ENCODE measurements at regions not wholly inside any gene's neighbourhood (a gene's known extent, or its start where the extent isn't known, plus 50 kb on each side); places are given as distances from the start of the nearest gene placed in this dataset.
"Not testable (repeated sequence)": the region's sequence is repeated elsewhere in the genome, so short reads cannot be mapped to it uniquely, and the experiment has no call there.

DNA sequence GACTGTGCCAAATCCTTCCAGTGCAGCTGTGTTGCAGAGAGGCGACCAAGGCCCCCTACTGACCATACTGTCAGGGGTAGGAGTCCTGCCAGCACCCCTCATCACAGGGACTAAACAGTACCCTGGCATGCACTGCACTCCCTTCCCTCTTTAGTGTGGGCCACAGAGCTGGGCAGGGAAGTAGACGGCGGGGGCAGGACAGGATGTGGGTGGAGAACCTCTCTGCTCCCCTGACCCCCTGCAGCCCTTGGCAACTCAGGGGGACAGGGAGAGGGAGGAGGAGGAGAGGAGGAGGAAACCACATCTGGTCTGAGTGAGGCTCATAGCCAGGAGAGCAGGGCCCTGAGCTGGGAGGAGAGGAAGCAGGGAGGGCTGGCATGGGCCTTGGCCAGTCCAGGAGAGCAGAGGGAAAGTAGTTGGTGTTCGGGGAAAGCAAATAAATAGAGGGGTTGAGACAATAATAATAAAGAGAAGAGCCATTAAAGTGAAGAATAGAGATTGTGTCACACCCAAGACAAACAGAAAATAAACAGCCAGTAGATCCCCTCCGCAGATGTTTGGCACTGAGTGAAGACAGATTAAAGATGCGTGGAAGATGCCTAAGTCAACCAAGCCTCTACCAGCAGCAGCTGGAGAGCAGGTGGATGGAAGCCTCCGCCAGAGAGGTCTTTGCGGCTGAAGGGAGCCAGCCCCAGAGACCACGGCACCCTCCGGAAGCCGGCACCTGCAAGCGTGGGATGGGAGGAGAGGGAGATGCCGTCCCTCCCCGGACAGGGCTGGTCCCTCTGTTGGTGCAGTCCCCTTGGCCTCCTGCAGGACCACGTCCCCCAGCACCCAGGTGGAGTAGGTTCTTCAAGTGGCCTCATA lies 61.5 kb downstream of the RPUSD4 start:
- Histone ChIP-seq H3K4me1 (ENCODE audit: control insufficient read depth, insufficient read depth, low read length) (no peaks in the 10 kb centered on the region), H3K36me3 (ENCODE audit: insufficient read depth, low read length) (no peaks in the 10 kb centered on the region), H3K9me3 (replicated peaks; ENCODE audit: low read length) (no peaks in the 10 kb centered on the region), H3K27me3 (ENCODE audit: control insufficient read depth, insufficient read depth, low read length) (peaks cover 11% of the 10 kb centered on the region), H3K4me2 (ENCODE audit: low read length) (no peak overlapping the region), H3K4me3 (ENCODE audit: low read length) (no peak overlapping the region), H3K9ac (ENCODE audit: low read depth, low read length) (no peak overlapping the region)

DNA sequence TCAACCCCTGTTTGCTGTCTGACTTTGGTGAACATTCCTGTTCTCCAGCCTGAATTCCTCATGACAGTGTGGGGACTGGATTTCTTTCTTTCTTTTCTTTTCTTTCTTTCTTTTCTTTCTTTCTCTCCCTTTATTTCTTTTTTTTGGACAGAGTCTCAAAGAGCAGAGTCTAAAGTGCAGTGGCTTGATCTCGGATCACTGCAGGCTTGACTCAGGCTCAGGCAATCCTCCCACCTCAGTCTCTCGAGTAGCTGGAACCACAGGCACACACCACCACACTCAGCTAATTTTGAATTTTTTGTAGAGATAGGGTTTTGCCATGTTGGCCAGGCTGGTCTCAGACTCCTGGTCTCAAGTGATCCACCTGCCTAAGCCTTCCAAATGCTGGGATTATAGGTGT lies 63.1 kb downstream of the RPUSD4 start:
- H3K36me3 ChIP-seq (ENCODE audit: insufficient read depth, low read length) = no peaks in the 10 kb centered on the region
- H3K4me2 ChIP-seq (ENCODE audit: low read length) = no peak overlapping the region
- no peaks in the 10 kb centered on the region for H3K4me1 ChIP-seq (ENCODE audit: control insufficient read depth, insufficient read depth, low read length)
- peaks cover 11% of the 10 kb centered on the region for H3K27me3 ChIP-seq (ENCODE audit: control insufficient read depth, insufficient read depth, low read length)
- H3K9me3 ChIP-seq (replicated peaks; ENCODE audit: low read length) = no peaks in the 10 kb centered on the region
- no peak overlapping the region for H3K4me3 ChIP-seq (ENCODE audit: low read length)
- no peak overlapping the region for H3K9ac ChIP-seq (ENCODE audit: low read depth, low read length)

DNA sequence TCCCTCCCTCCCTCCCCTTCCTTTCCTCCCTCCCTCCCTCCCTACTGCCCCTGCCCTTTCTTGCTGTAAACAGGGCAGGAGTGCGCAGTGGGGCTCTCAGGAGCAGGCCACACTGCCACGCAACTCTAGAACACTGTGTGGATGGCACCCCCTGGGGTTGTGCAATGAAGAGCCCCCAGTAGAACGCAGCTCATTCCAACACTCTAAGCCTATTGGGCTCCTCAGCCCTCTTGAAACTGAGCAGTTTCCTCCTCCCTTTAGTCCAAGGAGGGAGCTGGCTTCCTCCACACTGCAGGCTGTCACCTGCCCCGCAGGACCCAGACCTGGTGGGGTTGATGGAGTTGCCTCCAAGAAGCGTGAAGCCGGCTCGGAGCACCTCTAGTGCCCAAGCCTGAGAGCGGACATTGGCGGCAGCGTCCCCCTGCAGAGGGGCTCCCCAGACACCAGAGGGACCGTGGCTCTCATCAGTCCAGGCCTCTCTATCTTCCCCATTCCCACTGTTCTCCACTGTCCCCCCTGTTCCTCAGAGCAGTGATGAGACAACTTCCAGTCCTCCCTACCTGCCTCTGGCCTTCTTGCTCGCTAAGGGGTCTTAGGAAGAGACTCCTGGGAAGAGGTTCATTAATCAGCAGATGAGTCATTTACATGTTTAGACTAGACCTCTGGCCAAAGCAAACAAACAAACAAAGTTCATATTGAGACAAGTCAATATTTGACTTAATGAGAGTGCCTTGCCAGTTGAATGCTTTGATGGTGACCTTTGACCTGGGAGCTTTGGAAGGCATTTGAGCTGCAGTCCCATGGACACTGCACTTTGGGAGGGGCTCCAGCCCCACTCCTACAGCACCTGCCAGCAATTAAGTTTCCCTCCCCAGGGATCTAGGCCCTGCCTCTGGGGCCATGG lies 64.0 kb downstream of the RPUSD4 start:
- Histone ChIP-seq H3K9me3 (replicated peaks; ENCODE audit: low read length) (no peaks in the 10 kb centered on the region), H3K4me1 (ENCODE audit: control insufficient read depth, insufficient read depth, low read length) (no peaks in the 10 kb centered on the region), H3K9ac (ENCODE audit: low read depth, low read length) (no peak overlapping the region), H3K36me3 (ENCODE audit: insufficient read depth, low read length) (no peaks in the 10 kb centered on the region), H3K4me2 (ENCODE audit: low read length) (no peak overlapping the region), H3K27me3 (ENCODE audit: control insufficient read depth, insufficient read depth, low read length) (peaks cover 13% of the 10 kb centered on the region), H3K4me3 (ENCODE audit: low read length) (no peak overlapping the region)

DNA sequence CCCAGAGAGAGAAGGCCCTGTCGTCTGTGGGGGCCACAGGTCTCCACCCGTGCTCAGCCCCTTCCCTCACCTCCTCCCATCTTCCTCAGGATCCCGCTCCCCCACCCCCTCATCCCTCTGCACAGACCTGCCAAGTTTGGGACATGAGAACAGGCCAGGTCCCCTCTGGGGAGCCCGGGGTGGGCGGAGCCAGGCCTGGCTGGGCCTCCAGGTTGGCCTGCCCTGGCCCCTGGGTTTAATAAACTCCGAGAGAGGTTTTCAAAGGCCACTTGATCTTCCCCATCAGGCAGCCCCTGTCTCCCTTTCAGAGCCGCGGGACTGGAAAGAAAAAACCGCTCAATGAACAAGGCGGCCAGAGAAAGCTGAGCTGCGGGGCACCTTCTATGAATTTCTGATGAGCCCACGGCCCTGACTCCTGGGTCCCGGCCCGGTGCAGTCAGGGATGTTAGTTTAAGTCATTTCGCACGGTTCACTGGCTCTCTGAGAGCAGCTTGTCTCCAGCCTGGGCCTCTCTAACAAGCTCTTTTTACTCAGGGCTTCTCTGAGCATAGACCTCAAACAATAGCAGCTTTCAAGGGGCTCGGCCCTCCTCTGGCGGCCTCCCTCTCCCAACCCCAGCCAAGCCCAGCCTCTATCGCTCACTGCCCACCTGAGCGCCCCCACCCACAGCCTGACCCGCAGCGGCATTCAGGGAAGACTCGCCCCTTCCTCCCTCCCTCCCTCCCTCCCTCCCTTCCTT lies 64.8 kb downstream of the RPUSD4 start:
- H3K36me3 ChIP-seq (ENCODE audit: insufficient read depth, low read length) = no peaks in the 10 kb centered on the region
- H3K4me2 ChIP-seq (ENCODE audit: low read length) = no peak overlapping the region
- peaks cover 13% of the 10 kb centered on the region for H3K27me3 ChIP-seq (ENCODE audit: control insufficient read depth, insufficient read depth, low read length)
- H3K9me3 ChIP-seq (replicated peaks; ENCODE audit: low read length) = no peaks in the 10 kb centered on the region
- H3K9ac ChIP-seq (ENCODE audit: low read depth, low read length) = no peak overlapping the region
- H3K4me3 ChIP-seq (ENCODE audit: low read length) = no peak overlapping the region
- H3K4me1 ChIP-seq (ENCODE audit: control insufficient read depth, insufficient read depth, low read length) = no peaks in the 10 kb centered on the region

DNA sequence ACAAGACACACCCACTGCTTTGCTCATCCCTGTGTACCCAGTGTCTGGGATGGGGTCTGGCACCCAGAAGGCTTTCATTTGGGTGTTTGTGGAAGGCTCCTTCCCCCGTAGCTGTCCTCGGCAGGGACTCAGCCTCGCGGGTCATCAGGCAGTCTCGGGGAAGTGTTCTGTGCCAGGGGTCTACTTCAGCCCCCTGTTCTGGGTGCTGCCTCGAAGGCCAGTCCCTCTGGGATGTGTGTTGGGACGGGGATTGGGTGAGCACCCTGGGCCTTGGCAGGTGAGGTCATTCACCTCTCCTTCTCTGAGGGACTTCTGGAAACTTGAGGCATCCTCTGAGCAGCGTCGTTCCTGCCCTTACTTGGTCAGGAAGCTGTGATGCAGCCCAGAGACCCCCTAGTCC lies 65.5 kb downstream of the RPUSD4 start:
- Histone ChIP-seq H3K4me2 (ENCODE audit: low read length) (no peak overlapping the region), H3K36me3 (ENCODE audit: insufficient read depth, low read length) (no peaks in the 10 kb centered on the region), H3K4me3 (ENCODE audit: low read length) (no peak overlapping the region), H3K9ac (ENCODE audit: low read depth, low read length) (no peak overlapping the region), H3K9me3 (replicated peaks; ENCODE audit: low read length) (no peaks in the 10 kb centered on the region), H3K27me3 (ENCODE audit: control insufficient read depth, insufficient read depth, low read length) (peaks cover 10% of the 10 kb centered on the region), H3K4me1 (ENCODE audit: control insufficient read depth, insufficient read depth, low read length) (peaks cover 5% of the 10 kb centered on the region)

DNA sequence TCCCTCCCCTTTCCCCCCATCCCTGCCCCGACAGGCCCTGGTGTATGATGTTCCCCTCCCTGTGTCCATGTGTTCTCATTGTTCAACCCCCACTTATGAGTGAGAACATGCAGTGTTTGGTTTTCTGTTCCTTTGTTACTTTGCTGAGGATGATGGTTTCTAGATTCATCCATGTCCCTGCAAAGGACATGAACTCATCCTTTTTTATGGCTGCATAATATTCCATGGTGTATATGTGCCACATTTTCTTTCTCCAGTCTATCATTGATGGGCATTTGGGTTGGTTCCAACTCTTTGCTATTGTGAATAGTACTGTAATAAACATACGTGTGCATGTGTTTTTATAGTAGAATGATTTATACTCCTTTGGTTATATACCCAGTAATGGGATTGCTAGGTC lies 68.0 kb downstream of the RPUSD4 start:
- not testable (repeated sequence) for H3K4me3 ChIP-seq (ENCODE audit: low read length); H3K9ac ChIP-seq (ENCODE audit: low read depth, low read length); H3K4me2 ChIP-seq (ENCODE audit: low read length); H3K27me3 ChIP-seq (ENCODE audit: control insufficient read depth, insufficient read depth, low read length); H3K36me3 ChIP-seq (ENCODE audit: insufficient read depth, low read length); H3K9me3 ChIP-seq (replicated peaks; ENCODE audit: low read length)
- peaks cover 30% of the 10 kb centered on the region for H3K4me1 ChIP-seq (ENCODE audit: control insufficient read depth, insufficient read depth, low read length)

DNA sequence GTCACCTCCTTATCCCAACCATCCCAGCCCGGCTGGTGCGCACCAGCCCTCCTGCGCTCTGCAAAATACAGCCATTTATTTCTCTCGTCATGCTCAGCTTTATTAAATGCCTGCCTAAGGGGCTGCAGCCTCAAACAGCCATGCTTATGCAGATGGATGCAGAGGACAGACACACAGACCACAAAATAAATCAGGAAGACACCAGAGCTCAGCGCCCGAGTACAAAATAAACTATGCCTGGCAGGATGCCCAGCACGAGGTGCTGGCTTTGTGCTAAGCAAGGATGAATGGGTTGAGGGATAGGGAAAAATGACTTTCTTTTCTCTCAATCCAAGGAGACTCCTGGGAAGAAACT lies 70.5 kb downstream of the RPUSD4 start:
- Histone ChIP-seq H3K9ac (ENCODE audit: low read depth, low read length) (no peak overlapping the region), H3K4me3 (ENCODE audit: low read length) (no peak overlapping the region), H3K9me3 (replicated peaks; ENCODE audit: low read length) (no peaks in the 10 kb centered on the region)

DNA sequence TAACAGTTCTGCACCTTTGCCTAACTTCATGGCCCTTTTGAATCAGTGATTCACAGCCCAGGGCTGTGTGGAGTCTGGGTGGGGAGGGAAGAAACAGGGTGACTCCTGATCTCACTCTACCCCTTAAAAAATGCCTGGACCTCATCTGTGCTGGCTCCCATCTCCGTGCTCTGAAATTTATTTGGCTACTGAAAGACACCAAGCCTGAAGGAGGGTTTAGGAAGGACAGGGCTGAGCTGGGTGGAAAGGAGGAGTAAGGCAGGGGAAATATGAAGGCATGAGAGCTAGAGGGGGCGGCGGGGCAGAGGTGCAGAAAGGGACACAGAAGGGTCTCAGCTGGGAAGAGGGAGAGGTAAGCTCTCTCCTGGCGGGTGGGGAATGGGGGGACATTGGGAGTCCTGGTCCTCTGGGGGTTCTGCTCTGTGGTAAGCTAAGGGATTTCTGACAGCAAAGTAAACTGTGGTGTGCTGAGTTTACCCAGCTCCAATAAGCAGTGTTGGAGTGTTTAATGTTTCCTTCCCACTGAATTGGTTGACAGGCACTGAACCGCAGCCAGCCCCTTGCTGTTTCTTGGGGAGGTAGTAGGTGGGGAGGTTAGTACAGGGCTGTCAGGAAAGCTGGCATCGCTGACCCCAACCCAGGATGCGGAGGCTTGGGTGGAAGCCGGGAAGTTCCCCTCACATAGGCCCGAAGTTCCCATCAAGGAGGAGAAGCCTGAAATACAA lies 71.1 kb downstream of the RPUSD4 start:
- no peaks in the 10 kb centered on the region for H3K9me3 ChIP-seq (replicated peaks; ENCODE audit: low read length)
- H3K9ac ChIP-seq (ENCODE audit: low read depth, low read length) = no peak overlapping the region
- H3K4me1 ChIP-seq (ENCODE audit: control insufficient read depth, insufficient read depth, low read length) = peaks cover 31% of the 10 kb centered on the region

More for the DNA sequence above, 70.5 kb downstream of the RPUSD4 start:
- Histone ChIP-seq H3K27me3 (ENCODE audit: control insufficient read depth, insufficient read depth, low read length) (peaks cover 21% of the 10 kb centered on the region), H3K36me3 (ENCODE audit: insufficient read depth, low read length) (no peaks in the 10 kb centered on the region), H3K4me1 (ENCODE audit: control insufficient read depth, insufficient read depth, low read length) (peaks cover 31% of the 10 kb centered on the region), H3K4me2 (ENCODE audit: low read length) (peak overlapping the region; percentile 19)

DNA sequence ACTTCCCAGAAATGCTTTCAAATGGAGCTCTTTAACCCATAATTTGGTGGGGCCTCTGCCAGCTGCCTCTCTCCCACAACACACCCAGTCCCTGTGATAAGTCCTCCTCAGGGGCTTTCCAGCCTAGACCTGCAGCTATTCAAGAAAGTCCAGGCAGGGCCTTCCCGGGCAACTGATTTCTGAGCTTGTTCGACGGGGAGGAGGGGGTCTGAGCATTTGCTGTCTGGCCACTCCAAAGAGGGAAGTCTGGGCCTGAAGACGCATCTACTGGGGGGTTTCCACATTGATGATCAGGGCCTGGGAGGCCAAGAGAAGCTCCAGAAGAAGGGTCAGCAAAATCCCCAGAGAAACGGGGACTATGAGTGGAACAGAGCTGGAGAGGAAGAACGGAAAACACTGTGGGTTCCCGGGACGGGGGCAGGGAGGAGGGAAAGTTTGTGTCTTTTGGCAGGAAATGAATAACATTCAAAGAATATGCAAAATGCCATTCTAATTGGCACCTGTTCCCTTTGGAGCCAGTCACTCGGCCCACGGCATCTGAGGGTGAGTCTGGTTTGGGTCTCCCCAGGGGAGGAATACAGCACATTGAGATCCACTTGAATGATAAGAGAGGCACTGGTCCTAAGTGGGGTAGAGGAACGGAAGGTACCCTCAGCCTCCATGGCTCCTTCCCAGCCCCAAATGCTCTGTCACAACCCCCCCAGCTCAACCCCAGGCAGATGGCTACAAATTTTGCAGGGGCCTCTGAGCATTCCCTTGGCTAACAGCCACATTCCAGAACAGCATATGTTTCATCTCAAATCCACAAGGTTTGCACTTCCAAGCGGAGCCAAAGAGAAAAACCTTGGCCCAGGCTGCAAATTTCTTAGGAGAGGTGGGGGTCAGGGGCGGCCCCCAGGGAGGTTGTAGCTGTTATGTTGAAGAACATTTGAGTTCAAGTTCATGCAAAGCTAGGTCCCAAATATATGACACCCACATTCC lies 72.0 kb downstream of the RPUSD4 start:
- Histone ChIP-seq H3K4me1 (ENCODE audit: control insufficient read depth, insufficient read depth, low read length) (peaks cover 33% of the 10 kb centered on the region), H3K4me3 (ENCODE audit: low read length) (no peak overlapping the region), H3K27me3 (ENCODE audit: control insufficient read depth, insufficient read depth, low read length) (peaks cover 21% of the 10 kb centered on the region), H3K9me3 (replicated peaks; ENCODE audit: low read length) (no peaks in the 10 kb centered on the region), H3K36me3 (ENCODE audit: insufficient read depth, low read length) (no peaks in the 10 kb centered on the region), H3K9ac (ENCODE audit: low read depth, low read length) (peak overlapping the region; percentile 36), H3K4me2 (ENCODE audit: low read length) (peak overlapping the region; percentile 13)

More for the DNA sequence above, 71.1 kb downstream of the RPUSD4 start:
- Histone ChIP-seq H3K36me3 (ENCODE audit: insufficient read depth, low read length) (no peaks in the 10 kb centered on the region), H3K27me3 (ENCODE audit: control insufficient read depth, insufficient read depth, low read length) (peaks cover 21% of the 10 kb centered on the region), H3K4me2 (ENCODE audit: low read length) (peak overlapping the region; percentile 19), H3K4me3 (ENCODE audit: low read length) (no peak overlapping the region)

DNA sequence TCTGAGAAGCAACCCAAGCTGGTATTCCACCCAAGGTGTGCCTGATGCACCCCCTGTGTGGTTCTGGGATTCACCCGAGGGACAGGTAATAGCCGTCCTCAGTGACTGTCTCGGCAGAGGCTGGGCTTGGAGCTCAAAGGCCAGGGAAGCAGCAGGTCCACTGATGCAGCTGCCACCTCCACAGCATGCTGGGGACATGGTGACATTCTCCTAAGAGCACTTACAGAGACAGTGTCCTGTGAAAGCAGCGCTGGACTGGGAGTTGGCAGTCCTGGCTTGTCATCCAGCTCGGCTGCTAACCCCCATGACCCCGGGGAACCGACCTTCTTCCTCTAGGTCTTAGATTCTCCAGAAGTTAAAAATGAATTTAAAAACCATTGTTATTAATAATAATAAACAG lies 72.8 kb downstream of the RPUSD4 start:
- peaks cover 37% of the 10 kb centered on the region for H3K4me1 ChIP-seq (ENCODE audit: control insufficient read depth, insufficient read depth, low read length)
- no peaks in the 10 kb centered on the region for H3K36me3 ChIP-seq (ENCODE audit: insufficient read depth, low read length)
- peaks cover 24% of the 10 kb centered on the region for H3K27me3 ChIP-seq (ENCODE audit: control insufficient read depth, insufficient read depth, low read length)

More for the DNA sequence above, 72.8 kb downstream of the RPUSD4 start:
- H3K9ac ChIP-seq (ENCODE audit: low read depth, low read length) = peak overlapping the region; percentile 36
- no peaks in the 10 kb centered on the region for H3K9me3 ChIP-seq (replicated peaks; ENCODE audit: low read length)
- H3K4me2 ChIP-seq (ENCODE audit: low read length) = no peak overlapping the region
- H3K4me3 ChIP-seq (ENCODE audit: low read length) = no peak overlapping the region

Data from skeletal muscle satellite cell (primary cell).